ENCODE measurements at regions not wholly inside any gene's neighbourhood (a gene's known extent, or its start where the extent isn't known, plus 50 kb on each side); places are given as distances from the start of the nearest gene placed in this dataset.

GRCh38 chr6:102488729-102489128, 1095.2 kb downstream of the GRIK2 start:
- TF ChIP-seq CTCF (conservative IDR thresholded peaks at IDR 0.05 in 1 of 2, IDR thresholded peaks at IDR 0.05 in 1 of 2; ENCODE audit: extremely low read depth in 1 of 2, insufficient read depth in 1 of 2, low read depth in 1 of 2, low read length in 2 of 2) = no peak
- TF ChIP-seq EZH2 (IDR thresholded peaks at IDR 0.05; ENCODE audit: borderline replicate concordance, low read length) = no peak
